ENCODE measurements at regions not wholly inside any gene's neighbourhood (a gene's known extent, or its start where the extent isn't known, plus 50 kb on each side); places are given as distances from the start of the nearest gene placed in this dataset.

GRCh38 chr16:66193543-66194229 lies 172.8 kb upstream of the CDH5 start:
- TF ChIP-seq CTCF (IDR thresholded peaks at IDR 0.05; ENCODE audit: insufficient read depth, low read length) (no peak), GABPA (IDR thresholded peaks at IDR 0.05; ENCODE audit: low read depth) (no peak), POLR2AphosphoS5 (IDR thresholded peaks at IDR 0.05; ENCODE audit: low read depth) (no peak), SPI1 (IDR thresholded peaks at IDR 0.05; ENCODE audit: borderline replicate concordance, low read depth) (no peak)
